ENCODE measurements at regions not wholly inside any gene's neighbourhood (a gene's known extent, or its start where the extent isn't known, plus 50 kb on each side); places are given as distances from the start of the nearest gene placed in this dataset.
A peak's percentile ranks its signal among the peaks of the same experiment; 100 is the strongest.

- Histone ChIP-seq H3K27me3 (no peaks in the 10 kb centered on the region), H3K27ac (no peak overlapping the region), H3K4me1 (no peaks in the 10 kb centered on the region), H3K9me3 (no peaks in the 10 kb centered on the region), H3K4me3 (no peak overlapping the region), H3K36me3 (no peaks in the 10 kb centered on the region)
- ATAC-seq (peak; percentile 46), DNase-seq (no peak)
- no peak for TF ChIP-seq CTCF (IDR thresholded peaks at IDR 0.05)
- intact Hi-C loops (cut with DNase I) = no loop called here
Observed at GRCh38 chr1:73644198-73644597, 553.8 kb downstream of the LRRIQ3 start.

- Histone ChIP-seq H3K27me3 (no peaks in the 10 kb centered on the region), H3K4me3 (no peak overlapping the region), H3K9me3 (no peaks in the 10 kb centered on the region), H3K36me3 (no peaks in the 10 kb centered on the region), H3K27ac (no peak overlapping the region), H3K4me1 (no peaks in the 10 kb centered on the region)
- DNase-seq (no peak), ATAC-seq (no peak)
- intact Hi-C loops (cut with DNase I) = no loop called here
- TF ChIP-seq CTCF (IDR thresholded peaks at IDR 0.05) = no peak
Observed at GRCh38 chr1:73639494-73639893, 558.5 kb downstream of the LRRIQ3 start.

- Histone ChIP-seq H3K27ac (no peak overlapping the region), H3K27me3 (no peaks in the 10 kb centered on the region), H3K4me3 (no peak overlapping the region), H3K4me1 (no peaks in the 10 kb centered on the region), H3K9me3 (no peaks in the 10 kb centered on the region), H3K36me3 (no peaks in the 10 kb centered on the region)
- no peak for TF ChIP-seq CTCF (IDR thresholded peaks at IDR 0.05)
- intact Hi-C loops (cut with DNase I) = no loop called here
- DNase-seq = no peak
- no peak for ATAC-seq
Observed at GRCh38 chr1:73637264-73637663, 560.7 kb downstream of the LRRIQ3 start.

GRCh38 chr1:73635021-73635420 lies 563.0 kb downstream of the LRRIQ3 start:
- Histone ChIP-seq H3K4me3 (no peak overlapping the region), H3K36me3 (no peaks in the 10 kb centered on the region), H3K4me1 (no peaks in the 10 kb centered on the region), H3K9me3 (no peaks in the 10 kb centered on the region), H3K27ac (no peak overlapping the region), H3K27me3 (no peaks in the 10 kb centered on the region)
- intact Hi-C loops (cut with DNase I) = no loop called here
- DNase-seq (no peak), ATAC-seq (no peak)
- TF ChIP-seq CTCF (IDR thresholded peaks at IDR 0.05) = no peak

- H3K4me1 ChIP-seq = no peaks in the 10 kb centered on the region
- H3K4me3 ChIP-seq = no peak overlapping the region
- intact Hi-C loops (cut with DNase I) = no loop called here
- DNase-seq = no peak
- no peaks in the 10 kb centered on the region for H3K36me3 ChIP-seq
- no peak for TF ChIP-seq CTCF (IDR thresholded peaks at IDR 0.05)
- no peak overlapping the region for H3K27ac ChIP-seq
- H3K27me3 ChIP-seq = no peaks in the 10 kb centered on the region
- H3K9me3 ChIP-seq = no peaks in the 10 kb centered on the region
- no peak for ATAC-seq
Observed at GRCh38 chr1:73627723-73628122, 570.3 kb downstream of the LRRIQ3 start.

GRCh38 chr1:73626326-73626725 lies 571.6 kb downstream of the LRRIQ3 start:
- ATAC-seq = no peak
- no peak overlapping the region for H3K4me3 ChIP-seq
- no peak for TF ChIP-seq CTCF (IDR thresholded peaks at IDR 0.05)
- intact Hi-C loops (cut with DNase I) = no loop called here
- H3K4me1 ChIP-seq = no peaks in the 10 kb centered on the region
- H3K9me3 ChIP-seq = no peaks in the 10 kb centered on the region
- H3K36me3 ChIP-seq = no peaks in the 10 kb centered on the region
- H3K27me3 ChIP-seq = no peaks in the 10 kb centered on the region
- no peak overlapping the region for H3K27ac ChIP-seq
- no peak for DNase-seq
